ENCODE measurements at regions not wholly inside any gene's neighbourhood (a gene's known extent, or its start where the extent isn't known, plus 50 kb on each side); places are given as distances from the start of the nearest gene placed in this dataset.

DNA sequence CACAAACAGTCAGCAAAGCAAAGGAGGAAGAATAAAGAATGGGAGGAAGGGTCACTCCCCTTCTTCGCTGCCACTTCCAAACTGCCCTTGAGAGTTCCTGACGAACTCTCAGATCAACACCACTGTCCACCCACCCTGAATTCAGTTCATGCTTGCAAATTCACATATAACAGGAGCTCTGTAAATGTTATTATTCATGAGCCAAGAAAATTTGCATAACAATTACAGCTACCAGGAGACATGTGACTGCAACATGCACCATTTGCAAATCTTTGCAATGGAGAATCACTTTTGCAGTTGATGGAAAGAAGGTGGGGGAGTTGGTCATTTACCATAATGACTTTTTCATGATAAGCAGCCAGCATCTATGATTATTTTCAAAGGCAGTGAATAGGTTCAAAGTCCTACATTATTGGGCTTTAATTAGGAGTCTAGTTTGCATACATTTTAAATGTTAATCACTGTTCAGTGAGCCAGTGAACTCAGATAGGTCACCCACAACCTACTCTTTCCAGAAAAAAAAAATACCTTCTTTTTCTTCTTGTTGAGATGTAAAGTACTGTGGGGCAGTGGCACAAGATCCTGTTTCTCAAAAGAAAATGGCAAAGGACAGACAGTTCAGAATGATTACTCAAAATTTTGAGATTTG lies 149.7 kb downstream of the CAAP1 start:
- no peak for DNase-seq (ENCODE audit: extremely low read depth, low read depth)

DNA sequence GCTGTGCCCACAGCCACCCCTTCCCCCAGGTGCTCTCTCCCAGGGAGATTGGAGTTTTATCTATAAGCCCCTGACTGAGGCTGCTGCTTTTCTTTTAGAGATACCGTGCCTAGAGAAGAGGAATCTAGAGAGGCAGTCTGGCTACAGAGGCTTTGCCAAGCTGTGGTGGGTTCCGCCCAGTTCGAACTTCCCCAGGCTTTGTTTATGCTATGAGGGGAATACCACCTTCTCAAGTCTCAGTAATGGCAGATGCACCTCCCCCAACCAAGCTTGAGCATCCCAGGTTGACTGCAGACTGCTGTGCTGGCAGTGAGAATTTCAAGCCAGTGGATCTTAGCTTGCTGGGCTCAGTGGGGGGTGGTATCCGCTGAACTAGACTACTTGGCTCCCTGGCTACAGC lies 157.4 kb downstream of the CAAP1 start:
- DNase-seq (ENCODE audit: extremely low read depth, low read depth) = no peak

DNA sequence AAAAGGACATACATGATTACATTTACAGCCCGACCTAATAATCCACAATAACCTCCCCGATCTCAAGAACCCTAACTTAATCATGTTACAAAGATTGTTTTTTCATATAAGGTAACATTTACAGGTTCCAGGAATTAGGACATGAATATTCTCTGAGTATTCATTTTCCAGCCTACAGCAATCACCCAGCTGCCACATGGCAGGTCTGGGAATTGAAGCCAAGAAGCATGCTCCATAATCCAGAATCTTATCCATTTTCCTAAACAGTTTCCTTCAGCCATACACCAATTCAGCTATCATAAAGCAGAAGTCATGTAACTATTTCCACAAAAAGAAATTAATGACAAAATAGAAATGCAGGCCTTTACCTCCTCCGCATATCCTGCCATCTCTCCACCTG lies 163.4 kb downstream of the CAAP1 start:
- DNase-seq (ENCODE audit: extremely low read depth, low read depth) = no peak

DNA sequence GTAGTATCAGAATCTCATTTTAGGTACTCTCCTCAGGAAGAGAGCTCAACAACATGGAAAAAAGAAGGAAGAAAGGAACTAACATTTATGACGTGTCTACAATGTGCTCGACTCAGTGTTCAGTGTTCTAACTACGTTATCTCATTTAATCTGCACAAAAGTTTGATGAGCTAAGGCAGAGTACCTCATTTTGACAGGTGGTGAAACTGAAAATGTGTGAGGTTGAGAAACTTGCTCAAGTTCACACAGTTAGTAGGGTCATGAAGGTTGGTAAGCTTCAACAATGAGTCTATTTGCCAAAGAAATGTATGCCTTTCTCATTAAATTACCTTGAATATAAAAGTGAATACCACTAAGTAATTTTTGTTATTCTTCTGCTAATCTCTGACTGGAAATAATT lies 165.1 kb downstream of the CAAP1 start:
- DNase-seq (ENCODE audit: extremely low read depth, low read depth) = no peak

DNA sequence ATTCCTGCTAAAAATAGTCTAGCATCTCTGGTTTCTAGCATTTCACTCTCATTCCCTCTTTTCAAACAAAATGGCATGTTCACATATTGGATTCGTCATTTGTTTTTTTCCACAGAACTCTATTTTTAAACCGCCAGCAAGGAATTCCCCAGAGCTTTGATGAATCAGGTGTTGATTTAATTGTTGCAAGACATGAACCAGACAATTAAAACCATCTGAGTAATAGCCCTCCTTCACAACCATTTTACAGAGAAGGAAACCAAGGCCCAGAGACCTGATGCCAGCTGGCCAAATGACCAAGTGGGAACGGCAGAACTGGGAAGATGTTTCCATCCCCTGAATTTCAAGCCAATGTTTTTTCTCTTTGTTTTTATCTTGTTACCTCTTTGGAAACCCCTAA lies 167.0 kb downstream of the CAAP1 start:
- DNase-seq (ENCODE audit: extremely low read depth, low read depth) = no peak

- peak; percentile 43 for DNase-seq (ENCODE audit: extremely low read depth, low read depth)
Measured at GRCh38 chr9:26723486-26723885, 169.1 kb downstream of the CAAP1 start.

GRCh38 chr9:26722755-26723154 lies 169.8 kb downstream of the CAAP1 start:
- DNase-seq (ENCODE audit: extremely low read depth, low read depth) = no peak

- DNase-seq (ENCODE audit: extremely low read depth, low read depth) = no peak
Measured at GRCh38 chr9:26710008-26710407, 182.6 kb downstream of the CAAP1 start.

- DNase-seq (ENCODE audit: extremely low read depth, low read depth) = no peak
Measured at GRCh38 chr9:26706223-26706622, 186.4 kb downstream of the CAAP1 start.

GRCh38 chr9:26695298-26695622 lies 197.3 kb downstream of the CAAP1 start:
- DNase-seq (ENCODE audit: extremely low read depth, low read depth) = no peak

- no peak for DNase-seq (ENCODE audit: extremely low read depth, low read depth)
Measured at GRCh38 chr9:26694381-26695297, 198.0 kb downstream of the CAAP1 start.

GRCh38 chr9:26689041-26689440 lies 203.6 kb downstream of the CAAP1 start:
- no peak for DNase-seq (ENCODE audit: extremely low read depth, low read depth)

GRCh38 chr9:26687421-26687820 lies 205.2 kb downstream of the CAAP1 start:
- DNase-seq (ENCODE audit: extremely low read depth, low read depth) = no peak

GRCh38 chr9:26685818-26686217 lies 206.8 kb downstream of the CAAP1 start:
- peak; percentile 0 for DNase-seq (ENCODE audit: extremely low read depth, low read depth)

GRCh38 chr9:26684029-26684428 lies 208.6 kb downstream of the CAAP1 start:
- DNase-seq (ENCODE audit: extremely low read depth, low read depth) = no peak

GRCh38 chr9:26682796-26683496 lies 209.7 kb downstream of the CAAP1 start:
- no peak for DNase-seq (ENCODE audit: extremely low read depth, low read depth)

DNA sequence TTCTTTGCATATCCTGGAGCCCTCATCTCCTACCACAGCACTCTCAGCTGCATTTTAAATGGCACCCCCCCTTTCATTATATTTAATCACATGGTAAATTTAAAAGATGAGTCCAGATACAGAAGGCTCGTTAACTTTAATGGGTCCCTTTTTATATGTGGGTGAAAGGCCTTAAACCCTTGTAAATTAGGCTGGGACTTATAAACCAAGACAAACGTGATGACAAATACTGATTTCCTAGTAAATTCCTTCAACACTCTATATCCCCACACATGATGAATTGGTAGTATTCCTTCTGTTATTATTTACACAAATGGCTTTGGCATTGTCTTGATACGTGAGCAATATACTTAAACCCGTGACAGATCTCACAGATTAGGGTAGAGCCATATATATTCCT lies 210.6 kb downstream of the CAAP1 start:
- DNase-seq (ENCODE audit: extremely low read depth, low read depth) = no peak

- no peak for DNase-seq (ENCODE audit: extremely low read depth, low read depth)
Measured at GRCh38 chr9:26677965-26678706, 214.5 kb downstream of the CAAP1 start.

- no peak for DNase-seq (ENCODE audit: extremely low read depth, low read depth)
Measured at GRCh38 chr9:26675035-26675434, 217.6 kb downstream of the CAAP1 start.

- DNase-seq (ENCODE audit: extremely low read depth, low read depth) = no peak
Measured at GRCh38 chr9:26673261-26673660, 219.3 kb downstream of the CAAP1 start.
